Adrenal gland (tissue), 5 donors: ENCODE measurements at regions not wholly inside any gene's neighbourhood (a gene's known extent, or its start where the extent isn't known, plus 50 kb on each side); places are given as distances from the start of the nearest gene placed in this dataset.

Experiments
- CTCF ChIP-seq, 6 experiments: fragments of 450-650 bp in 4 of 6; fragments of 200-600 bp in 2 of 6; sonication (generic) in 1 of 6; IDR thresholded peaks; 1 replicate in 5 of 6; 2 replicates in 1 of 6; pipeline versions ENCODE4 v1.5.1 to v1.8.0; 2016 to 2021; ENCODE audit warnings: antibody characterized with exemption in 6 of 6, mild to moderate bottlenecking in 2 of 6, moderate library complexity in 1 of 6
- POLR2A ChIP-seq, 2 donors: fragments of 450-650 bp; IDR thresholded peaks; one replicate each; pipeline ENCODE4 v1.6.1; 2017; ENCODE audit warnings: antibody characterized with exemption in 2 of 2, mild to moderate bottlenecking in 2 of 2, moderate library complexity in 1 of 2
- donor health status: DM: no; HTN: no; CAD: no.

GRCh38 chr1:199688133-199688676 is 339.3 kb upstream of the NR5A2 start:
- TF ChIP-seq POLR2A (IDR thresholded peaks at IDR 0.05) (no peak), CTCF (IDR thresholded peaks at IDR 0.05) (no peak)
